ENCODE measurements at regions not wholly inside any gene's neighbourhood (a gene's known extent, or its start where the extent isn't known, plus 50 kb on each side); places are given as distances from the start of the nearest gene placed in this dataset.
A peak's percentile ranks its signal among the peaks of the same experiment; 100 is the strongest.

DNA sequence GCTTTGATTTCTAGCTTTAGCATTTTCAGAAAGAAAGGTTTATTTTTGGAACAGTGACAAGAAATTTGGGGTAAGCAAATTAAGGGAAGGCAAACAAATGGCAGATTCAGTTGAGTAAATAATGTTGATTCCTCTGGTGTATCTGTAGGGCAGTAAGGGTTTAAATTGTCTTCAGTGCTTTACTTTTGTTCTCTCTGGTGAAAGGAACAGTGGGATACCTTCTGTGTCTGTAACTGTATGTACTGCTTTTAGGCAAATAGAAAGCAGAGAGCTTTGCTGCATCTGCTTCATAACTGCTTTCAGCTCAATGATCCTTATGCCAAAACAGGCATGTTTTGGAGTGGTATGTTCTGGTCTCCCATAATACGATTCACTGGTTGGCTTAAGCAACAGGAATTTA lies 932.1 kb upstream of the SLIT2 start:
- WGBS, 2 donors (ENCODE audit: low coverage in 1 of 2): 80 to 88% methylated on average over 1 of the region's 1 CpG
- no peak overlapping the region for H3K4me3 ChIP-seq
- no peak overlapping the region for H3K27ac ChIP-seq
- TF ChIP-seq POLR2A (IDR thresholded peaks at IDR 0.05): no peak
- TF ChIP-seq POLR2AphosphoS5 (IDR thresholded peaks at IDR 0.05): no peak
- TF ChIP-seq, protein P1, sequence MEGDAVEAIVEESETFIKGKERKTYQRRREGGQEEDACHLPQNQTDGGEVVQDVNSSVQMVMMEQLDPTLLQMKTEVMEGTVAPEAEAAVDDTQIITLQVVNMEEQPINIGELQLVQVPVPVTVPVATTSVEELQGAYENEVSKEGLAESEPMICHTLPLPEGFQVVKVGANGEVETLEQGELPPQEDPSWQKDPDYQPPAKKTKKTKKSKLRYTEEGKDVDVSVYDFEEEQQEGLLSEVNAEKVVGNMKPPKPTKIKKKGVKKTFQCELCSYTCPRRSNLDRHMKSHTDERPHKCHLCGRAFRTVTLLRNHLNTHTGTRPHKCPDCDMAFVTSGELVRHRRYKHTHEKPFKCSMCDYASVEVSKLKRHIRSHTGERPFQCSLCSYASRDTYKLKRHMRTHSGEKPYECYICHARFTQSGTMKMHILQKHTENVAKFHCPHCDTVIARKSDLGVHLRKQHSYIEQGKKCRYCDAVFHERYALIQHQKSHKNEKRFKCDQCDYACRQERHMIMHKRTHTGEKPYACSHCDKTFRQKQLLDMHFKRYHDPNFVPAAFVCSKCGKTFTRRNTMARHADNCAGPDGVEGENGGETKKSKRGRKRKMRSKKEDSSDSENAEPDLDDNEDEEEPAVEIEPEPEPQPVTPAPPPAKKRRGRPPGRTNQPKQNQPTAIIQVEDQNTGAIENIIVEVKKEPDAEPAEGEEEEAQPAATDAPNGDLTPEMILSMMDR (IDR thresholded peaks at IDR 0.05): no peak
- TF ChIP-seq EP300 (IDR thresholded peaks at IDR 0.05): no peak
- H3K4me1 ChIP-seq: no peaks in the 10 kb centered on the region
- no peaks in the 10 kb centered on the region for H3K9me3 ChIP-seq
- H3K27me3 ChIP-seq: no peaks in the 10 kb centered on the region
- H3K36me3 ChIP-seq: no peaks in the 10 kb centered on the region
- ATAC-seq: no peak

DNA sequence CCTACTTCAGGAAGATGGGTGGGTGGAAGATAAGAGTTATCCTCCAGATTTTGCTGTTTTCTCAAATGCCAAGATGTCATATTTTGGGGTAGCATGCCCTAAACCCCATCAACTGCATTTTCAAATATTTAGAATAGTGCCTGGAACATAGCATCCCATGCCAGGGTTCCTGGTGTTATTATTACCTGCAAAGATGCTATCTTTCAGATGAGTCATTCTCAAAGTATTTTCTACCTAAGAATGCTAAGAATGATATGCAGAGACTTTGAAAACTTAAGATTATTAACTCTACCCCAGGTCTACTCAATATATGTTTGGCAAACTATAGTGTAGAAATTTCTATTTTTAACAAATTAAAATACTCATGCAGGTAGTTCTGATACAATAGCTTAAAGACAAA lies 934.3 kb upstream of the SLIT2 start:
- TF ChIP-seq POLR2AphosphoS5 (IDR thresholded peaks at IDR 0.05) (no peak), POLR2A (IDR thresholded peaks at IDR 0.05) (no peak), EP300 (IDR thresholded peaks at IDR 0.05) (no peak)
- TF ChIP-seq, protein P1 (IDR thresholded peaks at IDR 0.05): no peak
- no peak for ATAC-seq
- H3K36me3 ChIP-seq: no peaks in the 10 kb centered on the region
- no peaks in the 10 kb centered on the region for H3K9me3 ChIP-seq
- H3K4me3 ChIP-seq: no peak overlapping the region
- H3K27ac ChIP-seq: no peak overlapping the region
- no peaks in the 10 kb centered on the region for H3K27me3 ChIP-seq
- no peaks in the 10 kb centered on the region for H3K4me1 ChIP-seq

DNA sequence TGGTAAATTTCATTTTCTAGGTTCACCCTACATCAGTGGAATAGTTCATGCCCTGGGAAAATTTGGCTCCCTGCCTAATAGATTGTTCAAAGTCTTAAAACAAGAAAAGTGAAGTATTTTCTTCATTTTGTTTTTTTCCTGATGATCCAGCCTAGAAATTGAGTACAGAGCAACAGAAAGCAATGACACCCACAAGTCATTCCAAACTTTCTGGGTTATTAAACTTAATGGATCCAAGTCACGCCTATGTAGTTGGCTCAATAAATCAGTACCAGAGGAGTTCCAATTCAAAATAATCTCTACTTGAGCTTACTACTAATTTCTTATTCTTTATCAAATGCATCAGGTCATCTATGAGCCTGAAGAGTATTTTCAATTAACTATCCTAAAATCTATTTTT lies 937.6 kb upstream of the SLIT2 start:
- Histone ChIP-seq H3K27ac (no peak overlapping the region), H3K4me3 (no peak overlapping the region), H3K4me1 (no peaks in the 10 kb centered on the region), H3K27me3 (no peaks in the 10 kb centered on the region), H3K9me3 (no peaks in the 10 kb centered on the region), H3K36me3 (no peaks in the 10 kb centered on the region)
- 58 to 69% methylated on average over 1 of the region's 1 CpG for WGBS, 2 donors (ENCODE audit: low coverage in 1 of 2)
- no peak for ATAC-seq
- no peak for TF ChIP-seq POLR2AphosphoS5 (IDR thresholded peaks at IDR 0.05)
- TF ChIP-seq, protein P1 (IDR thresholded peaks at IDR 0.05): no peak
- TF ChIP-seq POLR2A (IDR thresholded peaks at IDR 0.05): no peak
- no peak for TF ChIP-seq EP300 (IDR thresholded peaks at IDR 0.05)

DNA sequence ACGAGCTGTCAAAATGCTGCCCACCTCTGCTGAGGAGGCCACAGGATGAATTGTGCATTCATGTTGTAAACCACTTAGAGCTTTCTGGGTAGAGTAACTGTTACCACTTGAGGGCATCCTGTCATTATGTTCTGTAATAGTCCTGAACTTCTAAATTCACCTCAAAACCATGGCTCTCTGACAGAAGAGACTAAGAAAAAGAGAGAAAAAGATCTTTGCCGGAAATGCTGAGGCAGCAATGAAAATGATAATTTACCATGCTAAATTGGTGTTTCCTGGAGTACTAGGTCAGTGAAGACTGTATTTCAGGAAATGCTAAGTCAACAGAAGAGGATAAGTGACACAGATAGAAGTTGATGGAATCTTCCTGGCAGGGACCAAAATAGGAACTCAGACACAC lies 942.3 kb upstream of the SLIT2 start:
- Histone ChIP-seq H3K9me3 (no peaks in the 10 kb centered on the region), H3K27me3 (no peaks in the 10 kb centered on the region), H3K4me3 (no peak overlapping the region), H3K27ac (no peak overlapping the region), H3K36me3 (no peaks in the 10 kb centered on the region), H3K4me1 (no peaks in the 10 kb centered on the region)
- TF ChIP-seq POLR2AphosphoS5 (IDR thresholded peaks at IDR 0.05): no peak
- TF ChIP-seq, protein P1 (IDR thresholded peaks at IDR 0.05): peak in 1 of 4 experiments; percentile 46
- no peak for ATAC-seq
- 48 to 49% methylated on average over 2 of the region's 2 CpGs for WGBS, 2 donors (ENCODE audit: low coverage in 1 of 2)

DNA sequence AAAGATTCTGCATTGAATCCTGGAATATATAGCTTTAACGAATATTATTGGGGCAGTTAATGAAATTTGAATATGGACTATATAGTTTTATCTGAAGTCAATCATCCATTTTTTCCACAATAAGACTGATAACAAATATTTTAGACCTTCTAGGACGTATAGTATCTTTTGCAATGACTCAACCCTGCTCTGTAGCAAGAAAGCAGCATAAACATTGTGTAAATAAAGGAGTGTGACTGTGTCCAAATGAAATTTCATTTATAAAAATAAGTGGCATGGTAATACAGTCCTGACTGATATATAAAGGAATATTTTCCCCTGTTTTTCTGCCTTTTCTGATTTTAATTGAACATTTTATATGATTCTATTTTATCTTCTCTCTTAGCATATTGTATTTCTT lies 947.7 kb upstream of the SLIT2 start:
- no peak for ATAC-seq
- H3K4me3 ChIP-seq: no peak overlapping the region
- H3K36me3 ChIP-seq: no peaks in the 10 kb centered on the region
- H3K27ac ChIP-seq: no peak overlapping the region
- WGBS, 2 donors (ENCODE audit: low coverage in 1 of 2): 58 to 60% methylated on average over 2 of the region's 2 CpGs
- no peaks in the 10 kb centered on the region for H3K27me3 ChIP-seq
- no peaks in the 10 kb centered on the region for H3K9me3 ChIP-seq
- no peaks in the 10 kb centered on the region for H3K4me1 ChIP-seq
- TF ChIP-seq, protein P1 (IDR thresholded peaks at IDR 0.05): no peak
- TF ChIP-seq POLR2A (IDR thresholded peaks at IDR 0.05): no peak
- no peak for TF ChIP-seq EP300 (IDR thresholded peaks at IDR 0.05)
- TF ChIP-seq POLR2AphosphoS5 (IDR thresholded peaks at IDR 0.05): no peak
